HEK293T (cell line): ENCODE measurements at regions not wholly inside any gene's neighbourhood (a gene's known extent, or its start where the extent isn't known, plus 50 kb on each side); places are given as distances from the start of the nearest gene placed in this dataset.

Experiments
- CTCF ChIA-PET: fragments of 350-600 bp; formaldehyde crosslinking; extraction: SDS; loops from one replicate; lab custom pipeline; 2021; ENCODE audit warnings: antibody characterized with exemption, inconsistent platforms; lab: Yijun Ruan, JAX
- POLR2A ChIA-PET: fragments of 350-600 bp; formaldehyde crosslinking; extraction: SDS; loops from one replicate; lab custom pipeline; 2020; ENCODE audit warnings: antibody characterized with exemption, inconsistent platforms; lab: Yijun Ruan, JAX
- DNase-seq: peaks from one replicate; pipeline ENCODE4 v3.0.0; 2012; ENCODE audit warnings: mixed read lengths; ENCODE audit errors: extremely low spot score
- ARNT ChIP-seq: fragments of 450-650 bp; IDR thresholded peaks from 2 replicates; pipeline ENCODE4 v1.6.1; 2017; ENCODE audit warnings: mild to moderate bottlenecking
- BHLHE40 ChIP-seq: fragments of 450-650 bp; IDR thresholded peaks from 2 replicates; pipeline ENCODE4 v1.6.1; 2016; ENCODE audit warnings: mild to moderate bottlenecking, moderate library complexity, borderline replicate concordance
- CTBP1 ChIP-seq: fragments of 450-650 bp; IDR thresholded peaks from 2 replicates; pipeline ENCODE4 v1.6.1; 2016; ENCODE audit warnings: borderline replicate concordance
- ELF4 ChIP-seq: fragments of 450-650 bp; IDR thresholded peaks from 2 replicates; pipeline ENCODE4 v1.6.1; 2017; ENCODE audit warnings: antibody characterized with exemption
- FOXA1 ChIP-seq: fragments of 450-650 bp; IDR thresholded peaks from 2 replicates; pipeline ENCODE4 v1.6.1; 2016; ENCODE audit warnings: mild to moderate bottlenecking
- FOXK2 ChIP-seq: fragments of 450-650 bp; IDR thresholded peaks from 2 replicates; pipeline ENCODE4 v1.6.1; 2016; ENCODE audit warnings: mild to moderate bottlenecking
- FOXM1 ChIP-seq: fragments of 450-650 bp; IDR thresholded peaks from 2 replicates; pipeline ENCODE4 v1.6.1; 2017; ENCODE audit warnings: mild to moderate bottlenecking, borderline replicate concordance
- HDGF ChIP-seq: fragments of 450-650 bp; IDR thresholded peaks from 2 replicates; pipeline ENCODE4 v1.6.1; 2017; ENCODE audit warnings: antibody characterized with exemption, borderline replicate concordance
- L3MBTL2 ChIP-seq: fragments of 450-650 bp; conservative IDR thresholded peaks from 2 replicates; pipeline ENCODE4 v1.6.1; 2016; ENCODE audit warnings: mild to moderate bottlenecking
- LEF1 ChIP-seq: fragments of 450-650 bp; IDR thresholded peaks from 2 replicates; pipeline ENCODE4 v1.6.1; 2017; ENCODE audit warnings: mild to moderate bottlenecking, borderline replicate concordance
- NFRKB ChIP-seq: fragments of 450-650 bp; IDR thresholded peaks from 2 replicates; pipeline ENCODE4 v1.6.1; 2016; ENCODE audit warnings: mild to moderate bottlenecking, moderate library complexity
- PKNOX1 ChIP-seq: fragments of 450-650 bp; IDR thresholded peaks from 2 replicates; pipeline ENCODE4 v1.6.1; 2016
- SP1 ChIP-seq: fragments of 450-650 bp; IDR thresholded peaks from 2 replicates; pipeline ENCODE4 v1.6.1; 2017
- SUZ12 ChIP-seq: fragments of 450-650 bp; IDR thresholded peaks from 2 replicates; pipeline ENCODE4 v1.6.1; 2016; ENCODE audit warnings: mild to moderate bottlenecking
- TARDBP ChIP-seq: fragments of 450-650 bp; IDR thresholded peaks from 2 replicates; pipeline ENCODE4 v1.6.1; 2016
- ZNF384 ChIP-seq: fragments of 450-650 bp; IDR thresholded peaks from 2 replicates; pipeline ENCODE4 v1.6.1; 2016

DNA sequence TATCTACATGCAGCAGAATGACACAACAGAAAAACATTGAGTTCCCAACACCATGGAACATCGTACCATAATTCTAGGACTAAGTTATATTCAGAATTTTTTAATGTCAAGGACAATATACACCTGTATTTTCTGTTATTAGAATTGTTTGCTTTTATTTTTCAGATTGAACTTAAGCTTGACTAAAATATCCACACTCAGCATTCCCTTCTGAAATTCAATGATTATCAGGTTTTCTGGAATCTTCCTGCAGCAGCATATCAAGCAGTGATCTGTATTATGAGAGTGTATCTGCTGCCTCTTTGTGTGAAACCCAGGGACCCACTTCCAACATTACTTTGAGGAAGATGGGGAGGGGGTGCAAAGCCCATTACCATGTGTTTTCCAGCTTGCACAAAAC lies 578.6 kb upstream of the JAG1 start:
- ChIA-PET CTCF (no interaction called here), POLR2A (no interaction called here)
- TF ChIP-seq ELF4 (no peak), FOXM1 (no peak), BHLHE40 (no peak), HDGF (no peak), LEF1 (no peak), SP1 (no peak), PKNOX1 (no peak), ZNF384 (no peak), TARDBP (no peak), FOXK2 (no peak), ARNT (no peak), NFRKB (no peak), CTBP1 (no peak), SUZ12 (no peak), L3MBTL2 (no peak), FOXA1 (no peak)
- no peak for DNase-seq

- POLR2A ChIA-PET: no interaction called here
- CTCF ChIA-PET: no interaction called here
- DNase-seq: no peak
- TF ChIP-seq TARDBP: no peak
These were observed 581.7 kb upstream of the JAG1 start for GRCh38 chr20:11255455-11255854.

- TF ChIP-seq HDGF: no peak
- TF ChIP-seq SUZ12: no peak
- TF ChIP-seq BHLHE40: no peak
- TF ChIP-seq ZNF384: no peak
- no peak for TF ChIP-seq TARDBP
- TF ChIP-seq PKNOX1: no peak
- TF ChIP-seq L3MBTL2: no peak
- no peak for TF ChIP-seq ARNT
- no peak for DNase-seq
- ChIA-PET POLR2A (no interaction called here), CTCF (no interaction called here)
These were observed 582.1 kb upstream of the JAG1 start for GRCh38 chr20:11255860-11256259.

DNA sequence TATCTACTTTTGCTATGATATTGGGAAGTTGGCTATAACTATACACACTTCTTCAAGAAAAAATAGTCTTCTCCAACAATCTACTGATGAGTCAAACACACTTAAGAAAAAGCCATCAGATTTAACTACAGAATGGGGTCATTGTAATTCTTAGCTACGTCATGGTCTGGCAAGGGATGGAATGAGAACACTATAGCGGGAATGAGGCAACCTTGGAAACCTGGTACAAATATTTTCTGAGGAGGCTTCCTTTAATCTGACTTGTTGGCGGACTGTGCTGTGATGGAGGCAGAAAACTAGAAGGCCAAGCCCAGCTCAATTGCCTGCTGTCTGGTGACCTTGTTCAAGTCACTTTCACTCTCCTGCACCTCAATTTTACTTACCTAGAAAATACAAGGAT lies 586.8 kb upstream of the JAG1 start:
- TF ChIP-seq ARNT (no peak), L3MBTL2 (no peak), SP1 (no peak), FOXA1 (no peak), LEF1 (no peak)
- POLR2A ChIA-PET: no interaction called here
- CTCF ChIA-PET: interaction anchor here (0.6 kb wide), 1 partner anchor 11 kb away, joined by 3 read pairs; no protein-coding TSS in a partner anchor
- DNase-seq: no peak

DNA sequence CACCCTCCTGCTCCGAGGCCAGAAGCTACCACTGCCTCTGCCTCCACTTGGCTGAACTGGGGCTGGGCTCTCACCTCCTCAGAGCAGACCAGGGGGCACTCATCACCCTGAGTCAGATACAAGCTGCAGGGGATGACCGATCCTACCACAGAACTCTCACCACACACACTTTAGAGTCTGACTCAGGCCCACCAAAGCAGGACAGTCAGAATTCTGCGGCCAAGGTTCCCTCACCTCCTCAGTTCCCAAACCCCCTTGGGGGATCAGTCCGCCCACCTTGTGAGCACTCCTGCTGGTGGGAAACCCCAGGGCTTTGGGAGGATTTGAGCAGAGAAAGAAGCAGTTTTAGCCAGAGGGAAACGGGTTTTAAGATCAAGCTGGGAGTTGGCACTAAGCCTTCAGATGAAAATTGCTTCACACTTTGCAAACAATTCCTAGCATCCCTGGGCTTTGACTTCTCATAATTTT lies 587.8 kb upstream of the JAG1 start:
- POLR2A ChIA-PET: interaction anchor here (0.7 kb wide), 1 partner anchor 590 kb away, joined by 3 read pairs; no protein-coding TSS in a partner anchor
- DNase-seq: no peak
- TF ChIP-seq BHLHE40 (no peak), ZNF384 (no peak), ELF4 (no peak), SP1 (no peak), ARNT (no peak), HDGF (no peak), LEF1 (no peak), FOXM1 (no peak), CTBP1 (no peak), SUZ12 (no peak)
- CTCF ChIA-PET: interaction anchor here (0.5 kb wide), 1 partner anchor 42 kb away, joined by 4 read pairs; no protein-coding TSS in a partner anchor

DNA sequence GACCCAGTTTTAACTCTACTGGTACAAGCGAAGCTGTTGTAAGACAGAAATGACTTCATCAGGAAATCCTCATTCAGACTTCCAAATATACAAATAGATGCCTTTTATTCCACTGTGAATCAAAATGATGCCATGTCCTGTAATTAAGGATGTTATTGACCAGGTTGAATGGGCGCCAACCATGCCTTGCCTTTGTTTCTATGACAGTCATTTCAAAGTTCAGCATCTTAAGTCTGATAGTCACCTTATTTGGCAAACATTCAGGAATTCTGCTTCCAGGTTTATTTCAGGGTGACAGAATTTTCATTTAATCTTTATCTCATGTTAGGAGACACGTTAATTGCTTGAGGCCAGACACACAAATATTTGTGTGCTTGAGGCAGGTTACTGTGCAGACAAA lies 592.8 kb upstream of the JAG1 start:
- TF ChIP-seq FOXA1: no peak
- no peak for TF ChIP-seq NFRKB
- TF ChIP-seq FOXK2: no peak
- TF ChIP-seq TARDBP: no peak
- no peak for TF ChIP-seq BHLHE40
- no peak for TF ChIP-seq HDGF
- no peak for TF ChIP-seq ARNT
- no peak for TF ChIP-seq ELF4
- TF ChIP-seq L3MBTL2: no peak
- TF ChIP-seq CTBP1: no peak
- no peak for TF ChIP-seq FOXM1
- TF ChIP-seq SUZ12: no peak
- no peak for TF ChIP-seq ZNF384
- no peak for TF ChIP-seq SP1
- no peak for TF ChIP-seq PKNOX1
- TF ChIP-seq LEF1: no peak
- ChIA-PET CTCF (interaction anchor here (0.6 kb wide), 1 partner anchor 452 kb away, joined by 3 read pairs; no protein-coding TSS in a partner anchor), POLR2A (no interaction called here)
- DNase-seq: no peak
